Breast epithelium (tissue), 4 donors: ENCODE measurements at regions not wholly inside any gene's neighbourhood (a gene's known extent, or its start where the extent isn't known, plus 50 kb on each side); places are given as distances from the start of the nearest gene placed in this dataset.

Experiments used
- DNase-seq, 2 donors: peaks; one replicate each; pipeline ENCODE4 v3.0.0-alpha.2; 2019; ENCODE audit warnings: low spot score in 2 of 2
- H3K27ac ChIP-seq, 2 donors: fragments of 200-600 bp; sonication (generic) in 1 of 2; one replicate each; pipeline ENCODE4 v1.5.1; 2016 to 2019; ENCODE audit warnings: mild to moderate bottlenecking in 1 of 2
- H3K27me3 ChIP-seq, 2 donors: fragments of 200-600 bp; sonication (generic) in 1 of 2; one replicate each; pipeline versions ENCODE4 v1.5.1 to v1.6.0; 2017 to 2019; ENCODE audit warnings: control low read depth in 1 of 2, mild to moderate bottlenecking in 1 of 2
- H3K36me3 ChIP-seq: fragments of 200-600 bp; one replicate; pipeline ENCODE4 v1.5.1; 2019
- H3K4me1 ChIP-seq, 2 donors: fragments of 200-600 bp; sonication (generic); one replicate each; pipeline ENCODE4 v1.5.1; 2016 to 2019; ENCODE audit warnings: control low read depth in 1 of 2
- H3K4me3 ChIP-seq, 3 donors: fragments of 200-600 bp; sonication (generic); 1 replicate in 2 of 3; 2 replicates in 1 of 3; pipeline ENCODE4 v1.5.1; 2016 to 2019; ENCODE audit warnings: mild to moderate bottlenecking in 3 of 3, moderate library complexity in 2 of 3
- H3K9me3 ChIP-seq, 2 donors: fragments of 200-600 bp; sonication (generic) in 1 of 2; one replicate each; pipeline ENCODE4 v1.5.1; 2016 to 2019; ENCODE audit warnings: control low read depth in 1 of 2
- POLR2A ChIP-seq: fragments of 450-650 bp; IDR thresholded peaks from one replicate; pipeline ENCODE4 v1.6.1; 2016; ENCODE audit warnings: antibody characterized with exemption, mild to moderate bottlenecking, moderate library complexity
- POLR2AphosphoS5 ChIP-seq, 3 donors: sonication (generic); formaldehyde crosslinking; IDR thresholded peaks; one replicate each; pipeline ENCODE4 v1.6.1; 2017; ENCODE audit warnings: antibody characterized with exemption in 3 of 3
- intact Hi-C: fragments of 100-400 bp; cut with DNase I; formaldehyde crosslinking; loops from one replicate; pipeline ENCODE4 v1.15.1; 2023; ENCODE audit warnings: low total_unique reads
- TF ChIP-seq, protein P1 (sequence below), 3 donors: fragments of 450-650 bp; IDR thresholded peaks; one replicate each; pipeline ENCODE4 v1.5.1; 2016 to 2017; ENCODE audit warnings: antibody characterized with exemption in 3 of 3, mild to moderate bottlenecking in 3 of 3, moderate library complexity in 3 of 3

GRCh38 chr11:38582756-38583155 lies 1984.7 kb upstream of the RAG2 start:
- TF ChIP-seq, protein P1, sequence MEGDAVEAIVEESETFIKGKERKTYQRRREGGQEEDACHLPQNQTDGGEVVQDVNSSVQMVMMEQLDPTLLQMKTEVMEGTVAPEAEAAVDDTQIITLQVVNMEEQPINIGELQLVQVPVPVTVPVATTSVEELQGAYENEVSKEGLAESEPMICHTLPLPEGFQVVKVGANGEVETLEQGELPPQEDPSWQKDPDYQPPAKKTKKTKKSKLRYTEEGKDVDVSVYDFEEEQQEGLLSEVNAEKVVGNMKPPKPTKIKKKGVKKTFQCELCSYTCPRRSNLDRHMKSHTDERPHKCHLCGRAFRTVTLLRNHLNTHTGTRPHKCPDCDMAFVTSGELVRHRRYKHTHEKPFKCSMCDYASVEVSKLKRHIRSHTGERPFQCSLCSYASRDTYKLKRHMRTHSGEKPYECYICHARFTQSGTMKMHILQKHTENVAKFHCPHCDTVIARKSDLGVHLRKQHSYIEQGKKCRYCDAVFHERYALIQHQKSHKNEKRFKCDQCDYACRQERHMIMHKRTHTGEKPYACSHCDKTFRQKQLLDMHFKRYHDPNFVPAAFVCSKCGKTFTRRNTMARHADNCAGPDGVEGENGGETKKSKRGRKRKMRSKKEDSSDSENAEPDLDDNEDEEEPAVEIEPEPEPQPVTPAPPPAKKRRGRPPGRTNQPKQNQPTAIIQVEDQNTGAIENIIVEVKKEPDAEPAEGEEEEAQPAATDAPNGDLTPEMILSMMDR (IDR thresholded peaks at IDR 0.05), result no peak
- TF ChIP-seq POLR2AphosphoS5 (IDR thresholded peaks at IDR 0.05) (no peak), POLR2A (no peak)
- intact Hi-C loops, result no loop called here

DNA sequence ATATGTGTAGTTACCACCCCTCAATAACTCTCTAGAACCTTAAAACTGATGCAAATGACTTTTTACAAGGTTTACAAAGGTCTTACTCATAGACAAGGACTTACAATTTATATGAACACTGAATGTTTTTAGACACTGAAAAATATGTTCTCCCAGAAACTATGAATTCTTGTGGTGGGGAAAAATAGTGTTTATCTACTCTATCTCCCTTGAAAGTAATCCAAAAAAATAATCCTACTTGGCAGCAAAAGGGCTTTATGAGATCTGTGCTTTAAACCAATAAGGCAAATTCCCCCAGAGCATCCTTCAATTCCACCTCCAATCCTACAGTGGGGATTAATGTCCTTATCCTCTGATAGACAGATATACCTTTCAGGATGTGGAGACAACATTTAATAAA lies 1984.1 kb upstream of the RAG2 start:
- intact Hi-C loops, result no loop called here
- Histone ChIP-seq H3K9me3 (peaks cover 9 to 14% of the 10 kb centered on the region in 2 donors), H3K27ac (no peak overlapping the region), H3K36me3 (no peaks in the 10 kb centered on the region), H3K4me3 (no peak overlapping the region), H3K27me3 (no peaks in the 10 kb centered on the region), H3K4me1 (no peaks in the 10 kb centered on the region)
- TF ChIP-seq POLR2AphosphoS5 (IDR thresholded peaks at IDR 0.05) (no peak), POLR2A (no peak)
- TF ChIP-seq, protein P1 (IDR thresholded peaks at IDR 0.05), result no peak
- no peak for DNase-seq

More at GRCh38 chr11:38582756-38583155, 1984.7 kb upstream of the RAG2 start:
- Histone ChIP-seq H3K27ac (no peak overlapping the region), H3K4me3 (no peak overlapping the region), H3K27me3 (no peaks in the 10 kb centered on the region), H3K4me1 (no peaks in the 10 kb centered on the region), H3K36me3 (no peaks in the 10 kb centered on the region), H3K9me3 (peaks cover 4 to 8% of the 10 kb centered on the region in 2 donors)
- DNase-seq, result no peak

GRCh38 chr11:38577769-38578168 lies 1979.7 kb upstream of the RAG2 start:
- Histone ChIP-seq H3K4me3 (no peak overlapping the region), H3K4me1 (no peaks in the 10 kb centered on the region), H3K27ac (no peak overlapping the region), H3K36me3 (no peaks in the 10 kb centered on the region), H3K27me3 (no peaks in the 10 kb centered on the region), H3K9me3 (peaks cover 9 to 24% of the 10 kb centered on the region in 2 donors)
- intact Hi-C loops, result no loop called here
- DNase-seq, result no peak
- TF ChIP-seq POLR2A (no peak), POLR2AphosphoS5 (IDR thresholded peaks at IDR 0.05) (no peak)
- TF ChIP-seq, protein P1 (IDR thresholded peaks at IDR 0.05), result no peak

DNA sequence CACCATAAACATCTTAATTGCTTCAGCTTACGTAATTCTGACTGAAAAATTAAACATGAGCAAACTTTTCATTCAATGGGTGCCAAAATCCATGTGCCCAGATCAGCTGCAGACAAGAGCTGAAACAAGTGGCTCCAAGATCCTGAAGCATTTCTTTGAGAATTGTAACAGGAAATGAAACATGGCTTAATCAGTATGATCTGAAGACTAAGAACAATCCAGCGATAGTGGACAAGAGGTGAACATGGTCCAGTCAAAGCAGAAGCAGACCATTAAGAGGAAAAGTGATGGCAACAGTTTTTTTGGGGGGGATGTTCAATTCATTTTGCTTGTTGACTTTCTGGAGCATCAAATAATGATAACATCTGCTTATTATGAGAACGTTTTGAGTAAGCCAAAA lies 1964.5 kb upstream of the RAG2 start:
- Histone ChIP-seq H3K9me3 (no peaks in the 10 kb centered on the region), H3K27me3 (no peaks in the 10 kb centered on the region), H3K4me3 (no peak overlapping the region), H3K27ac (no peak overlapping the region), H3K36me3 (no peaks in the 10 kb centered on the region), H3K4me1 (no peaks in the 10 kb centered on the region)
- intact Hi-C loops, result loop anchor here (2.0 kb wide), 1 partner anchor 52 kb away; no protein-coding TSS in a partner anchor
- TF ChIP-seq, protein P1 (IDR thresholded peaks at IDR 0.05), result no peak
- TF ChIP-seq POLR2A (no peak), POLR2AphosphoS5 (IDR thresholded peaks at IDR 0.05) (no peak)
- DNase-seq, result no peak

DNA sequence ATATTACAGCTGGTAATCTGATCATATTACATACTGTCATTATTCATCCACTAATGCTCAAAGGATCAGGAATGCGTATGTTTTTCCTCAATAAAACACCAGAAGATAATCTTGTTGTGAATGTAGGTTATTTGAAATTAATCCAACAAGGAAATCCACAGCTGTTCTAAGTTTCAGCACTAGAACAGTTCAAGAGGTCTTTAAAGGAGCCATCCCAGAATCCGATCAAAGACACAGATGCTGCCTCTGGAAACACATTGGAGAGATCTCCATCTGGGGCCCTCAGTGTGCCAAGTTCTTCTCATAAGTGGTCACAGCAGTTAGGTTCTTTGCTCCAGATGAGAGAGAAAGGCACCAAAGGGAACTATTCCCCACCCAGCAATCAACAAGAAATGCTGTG lies 1955.1 kb upstream of the RAG2 start:
- intact Hi-C loops, result no loop called here
- Histone ChIP-seq H3K9me3 (no peaks in the 10 kb centered on the region), H3K4me3 (no peak overlapping the region), H3K36me3 (no peaks in the 10 kb centered on the region), H3K27me3 (no peaks in the 10 kb centered on the region), H3K27ac (no peak overlapping the region), H3K4me1 (no peaks in the 10 kb centered on the region)
- TF ChIP-seq, protein P1 (IDR thresholded peaks at IDR 0.05), result no peak
- TF ChIP-seq POLR2AphosphoS5 (IDR thresholded peaks at IDR 0.05), result no peak
- no peak for TF ChIP-seq POLR2A
- no peak for DNase-seq
